Thoracic aorta (tissue), 2 donors: ENCODE measurements at regions not wholly inside any gene's neighbourhood (a gene's known extent, or its start where the extent isn't known, plus 50 kb on each side); places are given as distances from the start of the nearest gene placed in this dataset.
A peak's percentile ranks its signal among the peaks of the same experiment; 100 is the strongest.

ENCODE experiments used
- ATAC-seq: fragments of 150-250 bp; one replicate; pipeline ENCODE4 v1.8.0; 2017; ENCODE audit warnings: low read depth; ENCODE audit not compliant: insufficient number of reproducible peaks, low FRiP score
- DNase-seq: peaks from one replicate; pipeline ENCODE4 v3.0.0-alpha.2; 2020; ENCODE audit warnings: low spot score
- H3K27ac ChIP-seq, 2 donors: fragments of 200-600 bp; sonication (generic); 1 replicate in 1 of 2; 2 replicates in 1 of 2; pipeline ENCODE4 v1.5.1; 2016; ENCODE audit warnings: mild to moderate bottlenecking in 2 of 2, moderate library complexity in 2 of 2
- H3K27me3 ChIP-seq: fragments of 200-600 bp; sonication (generic); replicated peaks from 2 replicates; pipeline ENCODE4 v1.6.0; 2016; ENCODE audit warnings: mild to moderate bottlenecking; ENCODE audit not compliant: insufficient read depth
- H3K36me3 ChIP-seq: fragments of 200-600 bp; sonication (generic); one replicate; pipeline ENCODE4 v1.5.1; 2016
- H3K4me1 ChIP-seq, 2 donors: fragments of 200-600 bp; sonication (generic); 1 replicate in 1 of 2; 2 replicates in 1 of 2; pipeline versions ENCODE4 v1.5.1 to v1.6.0; 2016; ENCODE audit warnings: low read depth in 2 of 2, mild to moderate bottlenecking in 1 of 2; ENCODE audit not compliant: control insufficient read depth in 1 of 2
- H3K4me3 ChIP-seq: fragments of 200-600 bp; sonication (generic); 2 replicates; pipeline ENCODE4 v1.5.1; 2016; ENCODE audit warnings: mild to moderate bottlenecking
- H3K9me3 ChIP-seq: fragments of 200-600 bp; sonication (generic); 2 replicates; pipeline ENCODE4 v1.5.1; 2016
- CTCF ChIP-seq: fragments of 200-600 bp; sonication (generic); IDR thresholded peaks from one replicate; pipeline ENCODE4 v1.5.1; 2019; ENCODE audit warnings: antibody characterized with exemption

GRCh38 chr21:38714999-38715398, 90.7 kb upstream of the ETS2 start:
- ATAC-seq (no peak), DNase-seq (no peak)
- Histone ChIP-seq H3K27me3 (no peaks in the 10 kb centered on the region), H3K4me3 (no peak overlapping the region), H3K27ac (peak overlapping the region in 1 of 2 donors; percentile 65), H3K36me3 (no peaks in the 10 kb centered on the region), H3K4me1 (peaks cover 3 to 28% of the 10 kb centered on the region in 2 donors), H3K9me3 (no peaks in the 10 kb centered on the region)
- no peak for TF ChIP-seq CTCF

- Histone ChIP-seq H3K36me3 (no peaks in the 10 kb centered on the region), H3K27me3 (no peaks in the 10 kb centered on the region), H3K9me3 (no peaks in the 10 kb centered on the region), H3K4me3 (no peak overlapping the region), H3K27ac (peak overlapping the region in 1 of 2 donors; percentile 65), H3K4me1 (peaks cover 3 to 28% of the 10 kb centered on the region in 2 donors)
- DNase-seq, result no peak
- TF ChIP-seq CTCF, result no peak
- no peak for ATAC-seq
Observed at GRCh38 chr21:38716088-38716487, 89.6 kb upstream of the ETS2 start.

- H3K9me3 ChIP-seq, result no peaks in the 10 kb centered on the region
Observed at GRCh38 chr21:38716942-38717341, 88.8 kb upstream of the ETS2 start.

GRCh38 chr21:38718481-38718880, 87.2 kb upstream of the ETS2 start:
- TF ChIP-seq CTCF, result no peak
- no peaks in the 10 kb centered on the region for H3K9me3 ChIP-seq
- H3K36me3 ChIP-seq, result no peaks in the 10 kb centered on the region
- no peak overlapping the region for H3K4me3 ChIP-seq
- ATAC-seq (no peak), DNase-seq (no peak)
- H3K27ac ChIP-seq, result no peak overlapping the region
- peaks cover 3 to 21% of the 10 kb centered on the region in 2 donors for H3K4me1 ChIP-seq
- no peaks in the 10 kb centered on the region for H3K27me3 ChIP-seq

More at GRCh38 chr21:38716942-38717341, 88.8 kb upstream of the ETS2 start:
- no peak for DNase-seq
- Histone ChIP-seq H3K4me3 (no peak overlapping the region), H3K4me1 (peaks cover 3 to 26% of the 10 kb centered on the region in 2 donors), H3K27ac (peak overlapping the region in 1 of 2 donors; percentile 65), H3K36me3 (no peaks in the 10 kb centered on the region), H3K27me3 (no peaks in the 10 kb centered on the region)
- ATAC-seq, result no peak
- no peak for TF ChIP-seq CTCF

- DNase-seq, result no peak
- no peak overlapping the region for H3K4me3 ChIP-seq
- no peaks in the 10 kb centered on the region for H3K27me3 ChIP-seq
- no peak overlapping the region for H3K27ac ChIP-seq
- ATAC-seq, result no peak
- peaks cover 0 to 14% of the 10 kb centered on the region in 2 donors for H3K4me1 ChIP-seq
- no peaks in the 10 kb centered on the region for H3K36me3 ChIP-seq
- H3K9me3 ChIP-seq, result peaks cover 2% of the 10 kb centered on the region
- no peak for TF ChIP-seq CTCF
Observed at GRCh38 chr21:38720074-38720473, 85.7 kb upstream of the ETS2 start.
